Skeletal muscle satellite cell (primary cell): ENCODE measurements at regions not wholly inside any gene's neighbourhood (a gene's known extent, or its start where the extent isn't known, plus 50 kb on each side); places are given as distances from the start of the nearest gene placed in this dataset.
"Not testable (repeated sequence)": the region's sequence is repeated elsewhere in the genome, so short reads cannot be mapped to it uniquely, and the experiment has no call there.

ENCODE experiments used
- H3K27me3 ChIP-seq: 2 replicates; pipeline ENCODE4 v1.7.0; 2013; ENCODE audit warnings: low read length; ENCODE audit not compliant: control insufficient read depth, insufficient read depth
- H3K36me3 ChIP-seq: 2 replicates; pipeline ENCODE4 v1.7.0; 2013; ENCODE audit warnings: mild to moderate bottlenecking, control low read depth, low read length; ENCODE audit not compliant: insufficient read depth
- H3K4me1 ChIP-seq: 2 replicates; pipeline ENCODE4 v1.7.0; 2013; ENCODE audit warnings: low read length; ENCODE audit not compliant: control insufficient read depth, insufficient read depth
- H3K4me2 ChIP-seq: 2 replicates; pipeline ENCODE4 v1.7.0; 2013; ENCODE audit warnings: mild to moderate bottlenecking, low read length
- H3K4me3 ChIP-seq: 2 replicates; pipeline ENCODE4 v1.7.0; 2013; ENCODE audit warnings: low read length
- H3K9ac ChIP-seq: 2 replicates; pipeline ENCODE4 v1.7.0; 2013; ENCODE audit warnings: mild to moderate bottlenecking, low read depth, low read length, moderate library complexity
- H3K9me3 ChIP-seq: replicated peaks from 2 replicates; pipeline ENCODE4 v1.7.0; 2013; ENCODE audit warnings: mild to moderate bottlenecking, control low read depth, low read length

DNA sequence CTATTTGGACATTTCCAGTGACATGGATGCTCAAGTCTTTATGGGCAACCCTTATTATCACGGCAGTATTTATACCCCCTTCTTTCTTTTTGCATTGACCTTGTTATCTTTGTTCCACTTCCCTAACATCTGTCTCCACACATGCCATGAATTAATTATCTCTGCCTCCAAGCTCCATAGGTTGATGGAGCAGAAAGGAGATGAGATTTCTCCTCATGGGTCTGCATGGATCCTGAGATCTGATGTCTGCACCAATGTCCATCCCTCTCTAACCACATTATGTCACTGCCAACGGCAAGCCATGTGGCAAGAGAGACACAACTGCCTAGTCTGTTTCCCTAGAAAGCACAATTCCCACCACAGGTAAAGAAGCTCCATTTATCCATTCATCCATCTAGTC lies 416.8 kb upstream of the ASIC2 start:
- Histone ChIP-seq H3K27me3 (no peaks in the 10 kb centered on the region), H3K4me3 (no peak overlapping the region), H3K36me3 (no peaks in the 10 kb centered on the region), H3K9ac (no peak overlapping the region), H3K9me3 (no peaks in the 10 kb centered on the region), H3K4me2 (no peak overlapping the region), H3K4me1 (no peaks in the 10 kb centered on the region)

DNA sequence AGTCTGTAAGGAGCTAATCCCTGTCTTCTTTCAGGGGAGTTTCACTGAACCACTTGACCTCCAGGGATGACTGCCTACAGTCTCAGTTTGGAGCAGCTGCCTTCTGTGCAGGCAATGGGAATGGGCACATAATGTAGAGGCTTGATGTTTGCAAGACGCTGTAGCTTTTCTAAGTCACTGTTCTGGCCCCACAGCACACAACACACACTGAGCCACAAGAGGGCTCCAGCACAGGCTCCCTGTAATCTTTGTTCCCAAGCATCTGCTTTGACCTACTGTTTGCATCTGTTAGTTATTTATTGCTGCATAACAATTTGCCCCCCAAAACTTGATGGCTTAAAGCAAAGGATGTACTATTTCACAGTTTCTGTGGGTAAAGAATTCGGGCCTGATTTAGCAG lies 419.0 kb upstream of the ASIC2 start:
- Histone ChIP-seq H3K9ac (no peak overlapping the region), H3K36me3 (no peaks in the 10 kb centered on the region), H3K4me3 (no peak overlapping the region), H3K4me1 (no peaks in the 10 kb centered on the region), H3K27me3 (no peaks in the 10 kb centered on the region), H3K4me2 (no peak overlapping the region), H3K9me3 (no peaks in the 10 kb centered on the region)

DNA sequence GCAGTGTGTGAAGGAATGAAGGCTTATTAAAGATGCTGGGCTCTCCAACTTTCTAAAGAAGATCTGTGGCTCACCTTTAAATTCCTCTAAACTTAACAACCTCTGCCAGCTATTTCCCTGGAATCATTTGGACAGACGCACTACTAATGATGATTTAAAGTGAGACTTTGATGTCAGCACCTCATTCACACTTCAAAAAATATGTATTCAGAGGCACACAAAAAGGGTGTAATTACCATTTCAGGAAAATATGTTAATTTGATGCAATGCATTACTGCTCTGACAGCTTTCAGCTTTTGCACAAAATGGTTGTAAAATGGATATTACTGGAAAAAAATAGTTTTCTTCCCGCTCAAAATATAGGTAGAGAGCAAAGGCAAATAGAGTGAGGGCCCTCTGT lies 423.9 kb upstream of the ASIC2 start:
- H3K27me3 ChIP-seq = no peaks in the 10 kb centered on the region
- H3K4me3 ChIP-seq = no peak overlapping the region
- no peak overlapping the region for H3K4me2 ChIP-seq
- no peak overlapping the region for H3K9ac ChIP-seq
- H3K9me3 ChIP-seq = no peaks in the 10 kb centered on the region
- no peaks in the 10 kb centered on the region for H3K4me1 ChIP-seq
- H3K36me3 ChIP-seq = no peaks in the 10 kb centered on the region

DNA sequence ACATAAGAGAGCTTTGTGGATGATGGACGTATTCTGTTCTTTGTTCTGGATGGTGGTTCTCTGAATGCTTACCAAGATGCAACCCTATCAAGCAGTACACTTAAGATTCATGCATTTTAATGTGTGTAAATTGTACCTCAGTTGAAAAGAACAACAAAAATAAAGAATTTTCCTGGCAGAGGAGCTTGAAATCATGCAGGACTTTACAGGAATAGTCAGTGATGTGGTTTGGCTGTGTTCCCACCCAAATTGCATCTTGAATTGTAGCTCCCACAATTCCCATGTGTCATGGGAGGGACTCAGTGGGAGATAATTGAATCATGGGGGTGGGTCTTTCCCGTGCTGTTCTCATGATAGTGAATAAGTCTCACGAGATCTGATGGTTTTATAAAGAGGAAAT lies 430.6 kb upstream of the ASIC2 start:
- not testable (repeated sequence) for H3K9me3 ChIP-seq, H3K4me1 ChIP-seq, H3K9ac ChIP-seq, H3K4me3 ChIP-seq, H3K27me3 ChIP-seq, H3K36me3 ChIP-seq, H3K4me2 ChIP-seq

DNA sequence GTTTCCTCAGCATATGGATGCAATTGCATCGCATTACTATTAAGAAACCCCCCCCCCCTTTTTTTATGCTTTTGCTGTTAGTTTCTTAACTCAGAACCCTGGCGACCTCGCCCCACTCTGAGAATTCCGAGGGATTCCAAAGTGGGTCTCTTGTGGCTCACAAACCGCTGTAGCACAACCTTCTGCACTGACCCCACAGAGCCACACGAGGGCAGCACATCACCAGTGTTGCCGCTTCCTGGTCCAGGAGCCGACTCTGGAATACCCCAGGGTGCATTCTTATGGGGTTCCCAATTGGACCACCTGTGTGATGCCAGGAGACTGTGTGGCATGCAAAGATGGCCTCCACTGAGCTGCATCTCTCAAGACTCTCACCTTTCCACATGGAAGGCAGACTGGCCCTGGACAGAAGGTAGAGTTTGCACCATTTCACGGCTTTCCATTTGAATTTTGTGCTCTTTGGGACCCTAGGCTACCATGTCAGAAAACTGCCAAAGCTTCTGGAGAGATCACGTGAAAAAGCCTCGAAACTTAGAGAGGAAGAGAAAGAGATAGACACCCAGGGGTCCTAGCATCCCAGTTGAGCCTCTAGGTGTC lies 432.7 kb upstream of the ASIC2 start:
- Histone ChIP-seq H3K27me3 (no peaks in the 10 kb centered on the region), H3K4me1 (no peaks in the 10 kb centered on the region), H3K9ac (no peak overlapping the region), H3K4me2 (no peak overlapping the region), H3K4me3 (no peak overlapping the region), H3K9me3 (no peaks in the 10 kb centered on the region), H3K36me3 (no peaks in the 10 kb centered on the region)

DNA sequence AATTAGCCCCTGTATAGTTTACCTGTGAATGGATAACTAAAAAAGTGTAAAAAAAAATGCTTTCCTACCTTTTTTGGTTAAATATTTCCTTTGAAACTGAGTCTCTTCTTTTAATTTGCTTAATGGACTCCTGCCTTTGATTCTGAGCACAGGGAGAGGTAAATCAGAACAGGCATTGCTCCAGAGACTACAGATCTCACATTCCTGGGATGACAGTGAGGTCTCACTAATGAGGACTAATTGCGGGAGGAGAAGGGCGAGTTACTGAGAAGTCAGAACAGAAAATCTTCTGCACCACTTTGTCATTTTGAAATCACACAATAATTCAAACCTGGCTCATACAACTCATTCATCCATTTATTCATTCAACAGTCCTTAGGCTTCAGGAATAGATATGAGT lies 437.0 kb upstream of the ASIC2 start:
- no peak overlapping the region for H3K4me3 ChIP-seq
- no peaks in the 10 kb centered on the region for H3K4me1 ChIP-seq
- H3K36me3 ChIP-seq = no peaks in the 10 kb centered on the region
- H3K9ac ChIP-seq = no peak overlapping the region
- H3K4me2 ChIP-seq = no peak overlapping the region
- H3K9me3 ChIP-seq = peaks cover under 1% of the 10 kb centered on the region
- H3K27me3 ChIP-seq = no peaks in the 10 kb centered on the region

DNA sequence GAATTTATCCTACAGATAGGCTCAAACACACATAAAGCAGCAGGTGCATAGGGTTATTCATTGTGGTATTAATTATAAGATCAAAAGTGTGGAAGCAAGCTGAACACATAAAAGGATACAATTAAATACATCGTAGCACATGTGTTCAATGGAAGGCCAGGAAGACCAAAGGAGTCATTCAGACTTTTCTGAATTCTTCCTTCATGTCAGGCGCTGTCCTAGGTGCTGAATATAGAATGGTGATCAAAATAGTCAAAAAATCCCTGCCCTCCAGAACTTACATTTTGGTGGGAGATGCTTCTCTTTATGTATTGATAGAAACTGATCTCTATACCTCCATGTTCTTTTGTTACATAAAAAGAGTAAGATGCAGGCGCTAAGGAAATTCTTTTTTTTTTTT lies 439.0 kb upstream of the ASIC2 start:
- no peak overlapping the region for H3K4me3 ChIP-seq
- no peak overlapping the region for H3K4me2 ChIP-seq
- no peaks in the 10 kb centered on the region for H3K27me3 ChIP-seq
- H3K9me3 ChIP-seq = peaks cover 4% of the 10 kb centered on the region
- H3K4me1 ChIP-seq = no peaks in the 10 kb centered on the region
- H3K9ac ChIP-seq = no peak overlapping the region
- no peaks in the 10 kb centered on the region for H3K36me3 ChIP-seq

DNA sequence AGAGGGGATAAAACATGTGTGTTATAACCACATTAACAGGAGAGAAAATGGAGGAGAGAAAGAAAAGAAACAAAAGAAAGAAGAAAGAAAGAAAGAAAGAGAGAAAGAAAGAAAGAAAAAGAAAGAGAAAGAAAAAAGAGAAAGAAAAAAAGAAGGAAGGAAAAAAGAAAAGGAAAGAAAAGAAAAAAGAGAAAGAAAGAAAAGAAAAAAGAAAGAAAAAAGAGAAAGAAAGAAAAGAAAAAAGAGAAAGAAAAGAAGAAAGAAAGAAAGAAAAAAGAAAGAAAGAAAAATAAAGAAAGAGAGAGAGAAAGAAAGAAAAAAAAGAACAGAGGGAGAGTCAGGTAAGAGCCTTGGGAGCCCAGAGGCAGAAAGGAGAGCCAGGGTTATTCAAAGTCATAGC lies 446.6 kb upstream of the ASIC2 start:
- H3K27me3 ChIP-seq = no peaks in the 10 kb centered on the region
- no peak overlapping the region for H3K4me3 ChIP-seq
- no peak overlapping the region for H3K9ac ChIP-seq
- H3K4me2 ChIP-seq = no peak overlapping the region
- no peaks in the 10 kb centered on the region for H3K36me3 ChIP-seq
- H3K9me3 ChIP-seq = peaks cover 4% of the 10 kb centered on the region
- no peaks in the 10 kb centered on the region for H3K4me1 ChIP-seq

DNA sequence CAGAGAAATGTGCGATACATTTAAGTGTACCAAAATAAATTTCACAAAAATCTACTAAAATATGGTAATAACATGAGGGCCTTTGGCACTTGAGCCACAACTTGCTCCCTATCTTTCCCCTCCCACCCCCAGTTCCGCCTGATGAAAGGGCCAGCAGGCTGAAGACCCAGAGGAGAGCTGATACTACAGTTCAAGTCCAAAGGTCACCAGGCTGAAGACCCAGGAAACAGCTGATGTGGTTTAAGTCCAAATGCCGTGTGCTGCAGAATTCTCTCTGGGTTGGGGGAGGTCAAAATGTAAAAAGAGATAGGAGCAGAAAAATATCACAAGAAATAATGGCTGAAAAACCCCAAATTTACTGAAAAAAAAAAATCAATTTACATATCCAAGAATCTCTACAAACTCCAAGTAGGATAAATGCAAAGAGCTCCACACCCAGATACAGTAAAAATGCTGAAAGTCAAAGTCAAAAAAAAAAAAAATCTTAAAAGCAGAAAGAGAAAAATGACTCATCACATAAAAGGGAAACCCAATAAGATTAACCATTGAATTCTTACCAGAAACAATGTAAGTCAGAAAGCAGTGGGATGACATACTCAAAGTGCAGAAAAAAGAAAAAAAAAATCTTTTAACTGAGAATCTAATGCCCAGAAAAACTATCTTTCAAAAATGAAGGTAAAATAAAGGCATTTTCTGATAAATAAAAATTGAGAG lies 452.1 kb upstream of the ASIC2 start:
- Histone ChIP-seq H3K9me3 (no peaks in the 10 kb centered on the region), H3K4me1 (no peaks in the 10 kb centered on the region), H3K36me3 (no peaks in the 10 kb centered on the region), H3K4me3 (no peak overlapping the region), H3K9ac (no peak overlapping the region), H3K27me3 (no peaks in the 10 kb centered on the region), H3K4me2 (no peak overlapping the region)

DNA sequence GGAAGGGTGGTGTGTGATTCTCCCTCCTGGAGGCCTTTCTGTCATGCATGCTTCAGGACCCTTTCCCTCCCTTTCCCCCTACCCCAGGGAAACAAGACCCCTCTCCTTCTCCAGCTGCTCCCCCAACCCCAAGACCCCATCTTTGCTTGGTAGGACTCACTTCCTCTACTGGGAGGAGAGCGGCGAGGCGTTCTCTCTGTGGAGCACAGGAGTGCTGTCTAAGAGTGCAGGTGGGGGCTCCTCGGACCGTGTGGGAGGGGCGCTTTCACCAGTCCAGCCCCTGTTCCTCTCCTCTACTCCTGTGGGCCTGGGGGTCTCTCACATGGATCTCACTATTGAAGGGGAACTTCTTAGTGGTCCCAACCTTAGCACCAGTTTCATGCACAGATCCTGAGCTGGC lies 456.1 kb upstream of the ASIC2 start:
- Histone ChIP-seq H3K4me2 (no peak overlapping the region), H3K27me3 (peaks cover 6% of the 10 kb centered on the region), H3K9me3 (no peaks in the 10 kb centered on the region), H3K9ac (no peak overlapping the region), H3K4me1 (no peaks in the 10 kb centered on the region), H3K4me3 (no peak overlapping the region), H3K36me3 (no peaks in the 10 kb centered on the region)

DNA sequence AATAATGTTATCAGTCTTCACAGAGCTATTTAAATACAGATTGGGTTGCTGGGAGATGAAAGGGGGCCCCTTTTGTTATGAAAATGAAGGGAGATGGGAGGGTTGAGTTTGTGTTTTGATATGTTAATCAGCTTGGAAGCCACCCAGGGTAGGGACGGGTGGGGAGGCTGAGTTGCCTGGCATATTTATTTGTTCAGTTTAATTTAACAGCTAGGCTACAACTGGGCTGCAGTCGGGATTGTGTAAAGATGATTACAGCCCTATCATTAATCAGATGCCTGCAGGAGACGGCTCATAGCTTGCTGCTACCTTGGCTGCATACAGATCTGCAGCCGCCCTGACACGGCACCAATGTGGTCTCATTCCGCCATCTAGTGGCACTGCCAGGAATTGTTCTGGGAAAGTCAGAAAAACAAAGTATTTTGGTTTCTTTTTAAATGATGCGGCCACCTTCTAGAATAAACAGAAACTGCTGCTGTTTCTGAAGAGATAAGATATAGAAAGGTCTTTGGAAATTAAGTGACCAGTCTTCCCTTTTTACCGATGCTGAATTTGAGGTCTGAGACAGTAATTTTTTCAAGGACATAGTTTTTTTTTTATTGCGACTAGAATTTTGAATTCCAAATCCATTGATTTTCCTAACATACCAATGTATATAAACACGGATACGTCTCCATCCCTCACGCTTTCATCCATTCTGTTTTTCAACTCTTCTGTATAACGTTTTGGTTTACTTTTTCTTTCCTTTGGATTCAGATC lies 458.0 kb upstream of the ASIC2 start:
- Histone ChIP-seq H3K4me1 (no peaks in the 10 kb centered on the region), H3K9ac (peak overlapping the region; percentile 38), H3K4me2 (peak overlapping the region; percentile 70), H3K9me3 (peaks cover 3% of the 10 kb centered on the region), H3K4me3 (peak overlapping the region; percentile 56), H3K27me3 (peaks cover 6% of the 10 kb centered on the region), H3K36me3 (no peaks in the 10 kb centered on the region)

DNA sequence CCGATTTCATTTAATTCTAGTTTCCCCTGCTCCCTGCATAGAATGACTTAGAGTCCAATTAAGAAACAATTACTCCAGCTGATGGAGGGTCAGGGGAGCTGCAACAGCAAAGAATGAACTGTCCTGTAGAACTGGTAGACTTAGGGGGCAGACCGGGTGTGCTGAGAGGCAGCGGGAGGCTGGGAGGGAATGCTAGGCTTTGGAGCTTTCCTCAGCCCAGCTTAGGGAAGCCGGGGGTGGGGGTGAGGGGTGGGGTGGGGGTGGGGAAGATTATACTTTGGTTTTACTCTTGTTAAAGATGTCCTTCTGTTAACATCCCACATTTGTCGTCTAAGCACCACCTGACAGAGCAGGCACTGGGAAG lies 458.6 kb upstream of the ASIC2 start:
- Histone ChIP-seq H3K9ac (peak overlapping the region; percentile 38), H3K9me3 (peaks cover 3% of the 10 kb centered on the region), H3K4me3 (peak overlapping the region; percentile 56)

More for the DNA sequence above, 458.6 kb upstream of the ASIC2 start:
- Histone ChIP-seq H3K4me1 (no peaks in the 10 kb centered on the region), H3K36me3 (no peaks in the 10 kb centered on the region), H3K4me2 (peak overlapping the region; percentile 70), H3K27me3 (peaks cover 6% of the 10 kb centered on the region)
